KMS-11 (cell line): ENCODE measurements at regions not wholly inside any gene's neighbourhood (a gene's known extent, or its start where the extent isn't known, plus 50 kb on each side); places are given as distances from the start of the nearest gene placed in this dataset.

ENCODE experiments used
- H2AFZ ChIP-seq: fragments of 200-600 bp; sonication (generic); 2 replicates; pipeline ENCODE4 v1.6.1; 2016; ENCODE audit warnings: antibody characterized with exemption, mixed run types, low read depth
- H3K27ac ChIP-seq: fragments of 200-600 bp; sonication (generic); 2 replicates; pipeline ENCODE4 v1.6.1; 2016; ENCODE audit warnings: mild to moderate bottlenecking, mixed run types
- H3K27me3 ChIP-seq: fragments of 200-600 bp; sonication (generic); 2 replicates; pipeline ENCODE4 v1.6.1; 2017; ENCODE audit warnings: mild to moderate bottlenecking, low read depth, mixed run types, moderate library complexity; ENCODE audit not compliant: insufficient read depth
- H3K36me3 ChIP-seq: fragments of 200-600 bp; sonication (generic); 2 replicates; pipeline ENCODE4 v1.6.1; 2017; ENCODE audit warnings: mild to moderate bottlenecking, mixed run types; ENCODE audit not compliant: insufficient read depth
- H3K4me1 ChIP-seq: fragments of 200-600 bp; sonication (generic); 2 replicates; pipeline ENCODE4 v1.6.1; 2016; ENCODE audit warnings: mild to moderate bottlenecking, low read depth, mixed run types; ENCODE audit not compliant: poor library complexity, severe bottlenecking
- H3K4me2 ChIP-seq: fragments of 200-600 bp; sonication (generic); 2 replicates; pipeline ENCODE4 v1.7.0; 2016; ENCODE audit warnings: mild to moderate bottlenecking, mixed run types
- H3K4me3 ChIP-seq: fragments of 200-600 bp; sonication (generic); IDR thresholded peaks from 2 replicates; pipeline ENCODE4 v1.6.1; 2017; ENCODE audit warnings: low read depth, low read length, mixed read lengths; ENCODE audit not compliant: insufficient read depth
- H3K79me2 ChIP-seq: fragments of 200-600 bp; sonication (generic); 2 replicates; pipeline ENCODE4 v1.6.1; 2016; ENCODE audit warnings: low read depth, mixed run types; ENCODE audit not compliant: insufficient read depth
- H3K9ac ChIP-seq: fragments of 200-600 bp; sonication (generic); 2 replicates; pipeline ENCODE4 v1.6.1; 2016; ENCODE audit warnings: mild to moderate bottlenecking, mixed run types
- H4K20me1 ChIP-seq: fragments of 200-600 bp; sonication (generic); 2 replicates; pipeline ENCODE4 v1.6.1; 2016; ENCODE audit warnings: mild to moderate bottlenecking, mixed run types; ENCODE audit not compliant: insufficient read depth
- CTCF ChIP-seq: fragments of 200-600 bp; sonication (generic); conservative IDR thresholded peaks from 2 replicates; pipeline ENCODE4 v1.6.1; 2017; ENCODE audit warnings: low read depth, mild to moderate bottlenecking, antibody characterized with exemption, low read length, moderate library complexity, mixed read lengths

- H4K20me1 ChIP-seq = no peaks in the 10 kb centered on the region
- TF ChIP-seq CTCF = no peak
Observed at GRCh38 chr19:27775395-27775794, 1437.6 kb downstream of the UQCRFS1 start.

GRCh38 chr19:27774827-27775226 is 1438.1 kb downstream of the UQCRFS1 start:
- H3K27ac ChIP-seq = no peak overlapping the region
- no peaks in the 10 kb centered on the region for H3K27me3 ChIP-seq
- no peaks in the 10 kb centered on the region for H4K20me1 ChIP-seq
- H2AFZ ChIP-seq = no peak overlapping the region
- H3K36me3 ChIP-seq = no peaks in the 10 kb centered on the region
- TF ChIP-seq CTCF = peak; percentile 74
- H3K79me2 ChIP-seq = no peaks in the 10 kb centered on the region
- no peaks in the 10 kb centered on the region for H3K4me1 ChIP-seq
- H3K4me3 ChIP-seq = no peak overlapping the region
- no peak overlapping the region for H3K9ac ChIP-seq
- H3K4me2 ChIP-seq = no peak overlapping the region

More at GRCh38 chr19:27775395-27775794, 1437.6 kb downstream of the UQCRFS1 start:
- Histone ChIP-seq H3K4me3 (no peak overlapping the region), H3K27me3 (no peaks in the 10 kb centered on the region), H3K27ac (no peak overlapping the region), H3K9ac (no peak overlapping the region), H3K4me1 (no peaks in the 10 kb centered on the region), H3K36me3 (no peaks in the 10 kb centered on the region), H3K4me2 (no peak overlapping the region), H3K79me2 (no peaks in the 10 kb centered on the region), H2AFZ (no peak overlapping the region)

GRCh38 chr19:27774337-27774736 is 1438.6 kb downstream of the UQCRFS1 start:
- H3K36me3 ChIP-seq = no peaks in the 10 kb centered on the region
- no peak overlapping the region for H3K9ac ChIP-seq
- H3K4me1 ChIP-seq = no peaks in the 10 kb centered on the region
- no peaks in the 10 kb centered on the region for H4K20me1 ChIP-seq
- H3K79me2 ChIP-seq = no peaks in the 10 kb centered on the region
- H3K27me3 ChIP-seq = no peaks in the 10 kb centered on the region
- H3K27ac ChIP-seq = no peak overlapping the region
- H2AFZ ChIP-seq = no peak overlapping the region
- TF ChIP-seq CTCF = no peak
- no peak overlapping the region for H3K4me2 ChIP-seq
- H3K4me3 ChIP-seq = no peak overlapping the region

DNA sequence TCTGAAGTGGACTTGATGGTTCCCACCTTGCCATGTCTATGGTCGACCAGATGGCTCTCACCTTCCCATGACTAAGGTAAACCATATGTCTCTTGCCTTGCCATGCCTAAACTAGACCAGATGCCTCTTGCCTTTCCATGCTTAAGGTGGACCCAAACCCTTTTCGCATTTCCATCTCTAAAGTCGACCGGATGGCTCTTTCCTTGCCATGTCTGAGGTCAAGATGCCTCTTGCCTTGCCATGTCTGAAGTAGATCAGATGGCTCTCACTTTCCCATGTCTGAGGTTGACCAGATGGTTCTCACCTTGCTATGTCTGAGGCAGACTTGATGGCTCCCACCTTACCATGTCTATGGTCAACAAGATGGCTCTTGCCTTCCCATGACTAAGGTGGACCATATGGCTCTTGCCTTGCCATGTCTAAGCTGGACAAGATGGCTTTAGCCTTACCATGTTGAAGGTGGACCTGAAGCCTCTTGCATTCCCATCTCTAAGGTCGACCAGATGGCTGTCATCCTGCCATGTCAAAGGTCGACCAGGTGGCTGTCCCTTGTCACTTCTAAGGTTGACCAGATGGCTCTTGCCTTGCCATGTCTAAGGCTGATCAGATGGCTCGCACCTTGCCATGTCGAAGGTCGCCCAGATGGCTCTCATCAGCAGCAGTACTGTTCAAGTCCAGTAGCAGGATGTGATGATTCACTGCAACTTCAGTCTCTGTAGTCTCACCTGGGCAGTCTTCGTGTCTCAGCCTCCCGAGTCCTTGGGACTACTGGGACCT is 1439.4 kb downstream of the UQCRFS1 start:
- Histone ChIP-seq H3K9ac (no peak overlapping the region), H4K20me1 (no peaks in the 10 kb centered on the region), H3K27me3 (no peaks in the 10 kb centered on the region), H3K79me2 (no peaks in the 10 kb centered on the region), H2AFZ (no peak overlapping the region), H3K4me3 (no peak overlapping the region), H3K4me2 (no peak overlapping the region), H3K36me3 (no peaks in the 10 kb centered on the region), H3K27ac (no peak overlapping the region), H3K4me1 (no peaks in the 10 kb centered on the region)
- no peak for TF ChIP-seq CTCF
